D341Med (cell line): ENCODE measurements at regions not wholly inside any gene's neighbourhood (a gene's known extent, or its start where the extent isn't known, plus 50 kb on each side); places are given as distances from the start of the nearest gene placed in this dataset.

Experiments
- DNase-seq: peaks from one replicate; pipeline ENCODE4 v3.0.0; 2012; ENCODE audit warnings: low spot score

DNA sequence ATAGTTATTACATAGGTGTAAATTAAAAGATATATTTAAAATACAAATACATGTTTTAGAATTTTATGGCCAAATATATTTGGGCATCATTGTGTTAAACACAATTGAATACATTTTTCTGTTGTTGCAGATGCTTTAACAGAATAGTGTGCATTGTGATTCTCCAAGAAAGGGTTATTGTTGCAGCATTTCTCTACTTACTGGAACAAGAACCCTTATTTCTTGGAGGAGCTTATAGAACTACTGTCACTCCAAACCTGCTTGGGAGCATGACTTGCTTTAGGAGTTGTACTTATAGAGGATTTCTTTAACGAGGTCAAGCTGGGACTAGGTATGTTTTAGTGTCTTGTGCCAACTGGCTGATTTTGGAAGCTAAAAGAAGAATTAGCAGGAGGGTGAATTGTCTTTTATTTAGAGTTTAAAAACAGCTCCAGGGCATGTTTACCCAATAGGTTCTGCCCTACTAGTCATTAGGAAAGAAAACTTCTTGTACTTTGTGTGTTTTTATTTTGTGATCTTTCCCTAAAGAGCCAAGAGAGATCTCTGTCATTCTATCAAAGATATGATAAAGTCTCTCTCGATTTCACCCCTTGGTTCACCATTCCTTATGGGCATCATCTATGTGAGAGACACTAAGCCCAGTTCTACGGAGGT is 279.8 kb upstream of the SALL1 start:
- no peak for DNase-seq

DNA sequence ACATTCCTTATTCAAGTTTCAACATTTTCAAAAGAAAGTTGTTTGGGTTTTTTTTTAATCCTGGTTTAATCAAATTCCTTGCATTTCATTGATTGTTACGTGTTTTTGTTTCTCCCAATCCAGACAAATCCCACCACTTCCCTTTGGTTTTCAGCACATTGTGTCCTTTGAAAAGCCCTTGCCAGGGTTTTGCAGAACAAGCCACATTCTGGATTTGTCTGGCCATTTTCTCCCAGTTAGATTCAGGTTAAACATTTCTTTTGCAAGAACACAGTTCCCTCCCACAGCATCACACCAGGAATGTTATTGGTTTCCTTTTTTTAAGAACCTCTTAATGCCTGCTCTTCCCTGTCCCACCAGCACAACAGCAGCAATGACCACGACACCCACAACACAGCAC is 278.0 kb upstream of the SALL1 start:
- DNase-seq = no peak

DNA sequence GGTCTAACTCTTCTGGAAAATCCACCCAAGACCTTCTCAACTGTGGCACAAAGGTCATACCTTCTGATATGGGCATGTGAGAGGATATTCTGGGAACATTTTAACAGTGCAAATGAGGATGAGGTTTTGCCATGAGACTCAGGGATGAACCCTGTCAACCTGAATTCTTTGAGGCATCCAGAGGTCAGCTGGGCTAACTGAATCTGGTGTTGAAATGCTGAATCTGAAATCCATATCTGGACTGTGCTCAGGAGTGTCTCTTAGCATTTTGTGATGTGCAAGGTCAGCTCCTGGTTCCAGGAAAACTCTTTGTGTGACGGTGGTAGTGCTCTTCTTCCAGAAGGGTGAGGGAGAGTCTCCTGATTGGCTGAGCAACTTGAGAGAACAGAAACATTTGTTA is 276.0 kb upstream of the SALL1 start:
- DNase-seq = no peak

DNA sequence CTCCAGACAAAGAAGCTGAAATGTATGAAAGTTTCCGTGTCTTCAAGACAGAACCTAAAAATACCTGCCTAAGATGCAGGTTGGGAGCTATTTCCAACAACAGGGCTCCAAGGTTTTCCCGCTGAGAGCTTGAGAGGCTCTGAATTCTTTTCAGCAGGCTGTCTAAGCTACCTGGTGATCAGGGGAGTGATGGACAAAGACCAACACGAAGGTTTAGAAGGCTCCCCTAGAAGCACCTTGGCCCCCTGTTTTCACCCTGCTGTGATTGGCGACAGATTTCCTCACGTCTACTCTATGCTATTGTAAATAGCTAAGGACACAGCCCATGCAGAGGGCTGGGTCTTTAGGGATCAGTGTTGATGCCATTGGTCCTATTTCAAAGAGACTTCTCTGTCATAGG is 275.2 kb upstream of the SALL1 start:
- DNase-seq = no peak

DNA sequence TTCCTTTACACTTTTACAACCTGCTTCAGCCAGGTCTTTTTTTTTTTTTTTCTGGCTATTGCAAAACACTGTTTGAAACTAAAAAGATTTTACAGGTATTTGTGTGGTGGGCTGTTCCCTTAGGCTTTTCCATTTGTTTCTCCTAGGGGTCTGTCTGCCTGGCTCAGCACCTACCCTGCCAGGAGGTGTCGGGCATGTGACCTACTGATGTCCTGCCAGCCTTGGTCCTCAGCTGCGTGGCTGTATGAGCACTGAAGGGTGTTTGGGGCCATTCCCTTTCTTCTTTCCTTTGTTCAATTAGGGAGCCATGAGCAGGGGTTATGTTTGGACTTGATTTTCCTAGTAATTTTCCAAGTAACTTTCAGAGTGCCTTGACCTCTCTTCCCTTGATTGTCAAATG is 269.2 kb upstream of the SALL1 start:
- no peak for DNase-seq

DNA sequence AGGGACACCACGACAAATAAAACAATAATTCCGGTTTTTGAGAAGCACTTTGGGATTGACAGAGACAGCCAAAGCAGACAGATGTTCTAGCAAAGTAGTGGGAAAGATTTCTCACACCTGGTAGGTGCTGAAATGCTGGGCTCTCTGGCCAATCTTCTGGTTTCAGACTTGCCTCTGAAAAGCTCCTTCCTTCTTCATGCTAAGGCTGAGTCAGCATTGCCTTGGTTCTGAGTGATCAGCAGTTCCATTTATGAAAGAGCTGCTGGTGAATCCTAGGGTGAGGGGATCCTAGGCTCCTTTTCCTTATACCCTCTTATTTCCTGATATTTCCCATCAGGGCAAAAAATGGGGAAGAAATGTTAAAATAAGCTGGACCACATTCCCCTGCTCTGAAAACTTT is 268.7 kb upstream of the SALL1 start:
- DNase-seq = no peak

DNA sequence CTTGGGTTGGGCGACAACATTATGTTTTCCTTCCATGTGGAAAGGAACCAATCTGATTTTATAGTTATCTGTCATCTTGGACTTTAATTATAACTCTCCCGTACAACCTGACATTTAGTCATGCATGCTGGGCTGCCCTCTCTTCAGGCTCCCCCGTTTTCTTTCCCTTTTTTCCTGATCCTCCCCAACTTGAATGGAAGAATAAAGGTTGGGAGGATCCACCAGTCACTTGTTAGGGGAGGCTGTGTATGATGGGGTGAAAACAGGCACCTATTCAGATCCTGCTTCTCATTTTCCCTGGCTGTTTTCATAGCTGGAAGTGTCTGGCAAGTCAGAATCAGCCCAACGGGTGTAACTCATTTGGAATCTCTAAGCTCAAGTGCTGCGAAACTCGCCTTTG is 267.2 kb upstream of the SALL1 start:
- DNase-seq = no peak

DNA sequence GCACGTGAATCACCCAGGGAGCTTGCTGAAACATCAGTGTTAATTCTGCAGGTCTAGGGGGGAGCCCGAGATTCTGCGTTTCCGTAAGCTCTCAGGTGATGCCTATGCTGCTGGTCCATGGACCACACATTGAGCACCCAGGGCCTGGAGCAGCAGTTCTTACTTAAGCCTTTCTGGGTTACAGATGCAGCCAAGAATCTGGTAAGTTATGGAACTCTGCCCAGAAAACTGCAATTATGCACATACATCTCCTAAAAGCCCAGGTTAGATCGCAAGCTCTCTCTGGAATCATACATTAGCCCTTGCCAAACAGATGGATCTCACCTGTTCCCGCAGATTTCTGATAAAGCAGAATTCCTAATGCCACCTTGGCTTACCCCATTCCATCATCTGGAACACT is 265.9 kb upstream of the SALL1 start:
- DNase-seq = no peak

DNA sequence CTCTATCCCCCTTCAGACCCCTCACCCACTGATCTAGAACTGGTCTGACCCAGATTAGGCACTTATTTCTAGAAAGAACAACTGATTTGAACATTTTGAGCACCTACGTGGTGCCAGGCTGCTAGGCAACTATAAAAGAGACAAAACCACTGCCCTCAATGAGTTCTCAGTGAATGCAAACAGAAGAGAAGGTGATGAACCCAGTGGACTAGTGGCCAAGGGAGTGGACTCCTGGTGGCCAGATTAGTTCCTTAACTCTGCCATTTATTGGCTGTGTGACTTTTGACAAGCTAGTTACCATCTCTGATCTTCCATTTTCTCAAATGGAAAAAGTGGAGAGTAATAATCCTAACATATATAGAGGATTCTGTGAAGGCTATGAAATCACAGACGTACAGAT is 259.1 kb upstream of the SALL1 start:
- DNase-seq = no peak

DNA sequence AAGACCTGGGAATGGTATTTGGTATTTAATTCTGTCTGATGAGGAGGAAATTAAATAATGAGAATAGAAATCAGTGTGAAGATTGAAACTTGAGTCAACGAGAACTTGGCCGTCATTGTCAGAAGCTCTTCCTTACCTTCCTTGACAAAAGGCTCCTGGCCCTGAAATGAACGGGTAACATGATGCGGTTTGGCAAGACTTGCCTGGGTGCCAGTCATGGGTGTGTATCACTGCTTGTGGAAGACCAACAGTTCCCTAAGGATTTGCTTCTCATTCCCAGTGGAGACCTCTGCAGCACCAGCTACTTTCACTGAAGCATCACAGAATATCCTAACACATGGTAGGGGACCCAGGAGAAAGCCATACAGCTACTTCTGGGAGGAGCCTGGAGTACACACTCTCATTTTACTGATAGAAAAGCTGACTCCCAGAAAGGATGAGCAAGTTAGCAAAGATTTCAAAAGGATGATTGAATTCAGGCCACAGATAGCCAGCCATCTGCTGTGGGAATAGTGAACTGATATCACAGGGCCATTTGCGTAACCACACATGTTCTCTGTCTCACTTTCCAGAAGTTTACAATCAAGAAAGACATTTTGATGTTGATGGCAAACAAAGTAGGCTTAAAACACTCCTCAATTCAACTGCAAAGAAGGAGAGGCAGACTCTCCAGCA is 258.1 kb upstream of the SALL1 start:
- DNase-seq = no peak

DNA sequence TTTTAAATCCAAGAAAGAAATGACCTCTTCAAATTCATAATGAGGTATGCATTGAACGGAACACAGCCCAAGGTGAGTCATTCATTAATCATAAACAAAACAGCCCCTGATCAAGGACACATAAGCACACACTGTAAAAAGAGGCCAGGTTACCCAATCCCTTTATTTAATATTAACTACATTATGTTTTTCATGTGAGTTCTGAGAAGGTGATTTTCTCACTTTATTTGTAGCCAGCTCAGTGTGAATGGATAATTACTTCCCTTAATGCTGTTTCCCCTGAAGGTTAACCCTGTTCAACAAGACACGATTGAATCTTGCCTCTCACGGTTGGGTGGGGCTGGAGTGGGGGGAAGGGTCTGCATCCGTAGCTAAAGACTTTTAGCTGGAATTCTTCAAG is 257.3 kb upstream of the SALL1 start:
- no peak for DNase-seq

DNA sequence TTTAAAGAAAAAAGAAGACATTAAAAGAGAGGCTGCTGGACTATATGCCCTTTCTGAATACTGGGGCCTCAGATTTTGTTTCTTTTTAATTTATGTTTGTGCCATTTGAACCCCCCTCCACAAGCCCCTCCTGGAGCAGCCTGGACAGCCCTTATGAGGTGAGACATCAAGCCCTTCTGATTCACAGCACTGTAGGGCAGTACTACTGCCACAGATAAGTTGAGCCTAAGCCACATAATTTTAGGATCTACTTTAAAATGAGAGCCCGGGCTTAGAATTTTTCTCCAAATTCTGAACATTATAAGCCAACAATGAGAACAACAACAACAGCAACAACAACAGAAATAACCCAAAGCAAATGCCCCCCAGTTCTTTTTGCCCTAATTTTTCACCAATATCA is 256.9 kb upstream of the SALL1 start:
- DNase-seq = no peak

DNA sequence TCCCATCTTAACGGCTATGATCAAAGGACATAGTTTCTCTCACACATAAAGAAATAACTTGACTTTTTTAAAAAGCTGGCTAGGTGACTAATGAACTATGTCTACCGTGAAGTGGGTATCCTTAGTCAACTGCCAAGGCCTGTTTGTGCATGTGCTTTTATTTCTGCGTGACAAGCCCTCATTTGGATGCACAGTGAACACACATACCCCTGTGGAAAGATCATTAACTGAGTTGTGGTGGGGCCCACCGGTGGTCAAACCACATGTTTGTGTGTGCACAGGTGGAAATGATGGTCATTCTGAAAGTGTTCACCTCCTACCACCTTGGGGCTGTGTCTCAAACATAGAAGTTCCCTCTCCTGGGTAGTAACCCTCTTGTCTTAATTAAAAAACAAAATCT is 256.1 kb upstream of the SALL1 start:
- no peak for DNase-seq

DNA sequence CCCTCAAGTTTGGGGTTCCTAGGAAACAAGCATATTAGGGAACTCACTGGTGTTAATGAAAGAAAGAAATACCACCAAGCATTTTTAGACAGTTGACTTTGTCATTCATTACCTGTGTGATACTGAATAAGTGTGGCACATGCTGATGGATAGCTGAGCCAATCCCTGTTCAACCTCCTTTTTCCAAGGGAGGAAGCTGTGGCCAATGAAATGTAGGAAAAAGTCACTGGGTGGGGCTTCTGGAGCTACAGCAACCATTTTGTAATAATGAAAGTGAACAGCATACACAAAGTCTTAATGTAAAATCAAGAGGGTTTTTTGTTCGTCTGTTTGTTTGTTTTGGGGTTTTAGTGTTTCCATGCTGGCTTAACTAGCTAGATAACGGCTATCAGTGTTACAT is 254.3 kb upstream of the SALL1 start:
- DNase-seq = no peak

DNA sequence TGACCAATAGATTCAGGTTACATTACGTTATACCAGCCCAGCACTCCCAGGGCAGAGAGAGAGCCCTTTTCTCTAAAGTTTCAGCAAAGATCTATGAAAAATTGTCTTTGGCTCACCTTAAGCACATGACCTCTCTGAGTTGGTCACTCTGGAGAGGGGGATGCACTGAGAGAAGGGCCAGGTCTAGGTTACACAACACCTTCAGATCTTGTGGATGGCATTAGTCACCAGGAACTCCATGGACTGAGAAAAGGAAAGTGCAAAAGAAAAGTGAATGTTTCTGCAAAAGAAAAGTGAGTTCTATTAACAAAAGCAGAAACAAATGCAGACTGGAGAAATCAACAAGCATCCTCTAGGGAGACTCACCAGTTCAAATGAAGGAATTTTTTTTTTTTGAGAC is 253.3 kb upstream of the SALL1 start:
- DNase-seq = no peak

DNA sequence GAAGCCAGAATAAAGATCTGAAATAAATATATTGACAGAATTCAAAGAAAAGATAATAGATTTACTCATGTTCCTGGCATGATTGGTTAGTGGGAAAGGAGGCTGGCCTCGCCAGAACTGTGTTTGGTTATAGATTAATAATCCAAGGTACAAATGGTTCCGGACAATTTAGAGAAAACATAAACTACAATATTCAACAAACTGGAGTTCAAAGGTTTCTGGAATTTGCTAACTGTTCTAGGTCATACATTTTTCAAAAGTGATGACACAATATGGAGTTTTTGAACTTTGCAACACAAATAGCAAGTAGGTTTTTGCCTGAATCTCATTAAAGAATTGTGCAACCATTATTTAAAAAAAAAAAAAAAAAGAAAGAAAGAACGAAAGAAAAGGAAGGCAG is 251.7 kb upstream of the SALL1 start:
- no peak for DNase-seq

DNA sequence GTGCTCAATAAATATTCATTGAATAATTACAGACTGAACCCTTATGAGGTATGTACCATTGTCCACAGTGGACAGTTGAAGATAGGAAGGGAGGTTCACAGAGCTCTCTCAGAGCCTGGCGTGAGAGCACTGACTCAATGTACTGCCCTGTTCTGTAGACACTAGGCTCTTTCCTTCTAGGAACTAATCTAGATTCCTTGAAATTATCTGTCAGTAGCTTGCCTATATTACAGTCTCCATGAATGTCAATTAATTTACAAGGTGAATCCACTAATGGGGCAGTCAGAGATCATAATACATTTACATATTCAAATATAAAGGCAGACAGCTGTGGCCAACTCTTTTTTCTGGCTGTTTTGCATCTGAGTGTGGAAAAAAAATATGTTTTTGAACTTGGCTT is 251.2 kb upstream of the SALL1 start:
- DNase-seq = no peak

DNA sequence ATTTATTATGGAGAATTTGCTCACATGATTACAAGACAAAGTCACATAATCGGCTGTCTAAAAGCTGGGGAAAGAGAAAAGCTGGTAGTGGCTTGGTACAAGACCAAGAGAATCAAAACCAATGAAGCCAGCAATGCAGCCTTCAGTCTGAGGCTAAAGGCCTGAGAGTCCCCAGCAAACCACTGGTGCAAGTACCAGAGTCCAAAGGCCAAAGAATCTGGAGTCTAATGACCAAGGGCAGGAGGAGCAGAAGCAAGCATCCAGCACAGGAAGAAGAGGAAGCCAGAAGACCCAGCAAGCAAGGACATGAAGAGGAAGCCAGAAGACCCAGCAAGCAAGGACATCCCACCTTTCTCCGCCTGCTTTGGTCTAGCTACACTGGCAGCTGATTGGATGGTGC is 250.6 kb upstream of the SALL1 start:
- no peak for DNase-seq

DNA sequence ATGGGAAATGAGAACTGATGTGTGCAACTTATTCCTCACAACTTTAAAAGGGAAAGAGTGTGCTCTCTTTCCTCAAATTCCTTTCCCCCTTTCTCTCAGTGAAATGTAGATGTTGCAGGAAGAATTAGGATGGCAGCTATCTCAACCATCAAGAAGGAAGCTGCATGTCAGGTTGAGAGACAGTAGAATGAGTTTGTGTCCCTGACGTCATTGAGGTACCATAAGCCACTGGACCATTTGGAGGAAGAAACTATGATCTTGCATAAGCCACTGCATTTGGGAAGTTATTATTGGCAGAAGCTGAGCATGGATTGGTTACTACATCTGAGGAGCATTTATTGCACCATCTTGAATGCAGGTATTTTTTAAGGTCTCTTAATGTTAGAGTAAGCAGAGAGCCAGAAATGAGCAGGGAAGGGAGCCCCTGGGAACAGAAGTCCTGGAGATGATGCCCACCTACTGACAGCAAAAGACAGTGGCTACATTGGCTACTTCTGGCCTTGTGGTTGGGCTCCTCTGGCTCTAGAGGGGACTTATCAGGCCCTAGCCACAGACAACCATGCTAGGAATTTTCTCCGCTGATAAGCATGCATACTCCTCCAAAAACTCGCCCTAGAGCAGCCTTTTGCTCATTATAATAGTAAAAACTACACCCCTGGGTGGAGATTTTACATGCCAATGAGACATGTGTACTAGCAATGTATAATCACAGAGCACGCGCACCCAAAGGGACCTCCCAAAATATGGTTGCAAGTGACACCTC is 249.0 kb upstream of the SALL1 start:
- DNase-seq = no peak

DNA sequence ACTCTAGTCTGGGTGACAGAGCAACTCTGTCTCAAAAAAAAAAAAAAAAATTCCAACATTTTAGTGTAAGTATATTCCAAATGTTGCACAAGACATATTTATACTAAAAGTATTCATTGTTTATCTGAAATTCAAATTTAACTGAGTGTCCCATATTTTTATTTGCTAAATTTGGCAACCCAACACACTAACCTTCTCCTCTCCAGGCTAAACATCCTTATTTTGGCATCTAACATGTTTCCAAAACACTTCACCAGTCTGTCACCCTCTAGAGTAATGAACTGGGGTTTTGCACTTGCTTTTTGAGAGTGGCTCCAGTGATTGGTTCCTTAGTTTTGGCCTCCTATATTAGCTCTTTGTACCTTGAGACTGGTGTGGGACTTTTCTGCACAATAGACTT is 243.4 kb upstream of the SALL1 start:
- DNase-seq = no peak

DNA sequence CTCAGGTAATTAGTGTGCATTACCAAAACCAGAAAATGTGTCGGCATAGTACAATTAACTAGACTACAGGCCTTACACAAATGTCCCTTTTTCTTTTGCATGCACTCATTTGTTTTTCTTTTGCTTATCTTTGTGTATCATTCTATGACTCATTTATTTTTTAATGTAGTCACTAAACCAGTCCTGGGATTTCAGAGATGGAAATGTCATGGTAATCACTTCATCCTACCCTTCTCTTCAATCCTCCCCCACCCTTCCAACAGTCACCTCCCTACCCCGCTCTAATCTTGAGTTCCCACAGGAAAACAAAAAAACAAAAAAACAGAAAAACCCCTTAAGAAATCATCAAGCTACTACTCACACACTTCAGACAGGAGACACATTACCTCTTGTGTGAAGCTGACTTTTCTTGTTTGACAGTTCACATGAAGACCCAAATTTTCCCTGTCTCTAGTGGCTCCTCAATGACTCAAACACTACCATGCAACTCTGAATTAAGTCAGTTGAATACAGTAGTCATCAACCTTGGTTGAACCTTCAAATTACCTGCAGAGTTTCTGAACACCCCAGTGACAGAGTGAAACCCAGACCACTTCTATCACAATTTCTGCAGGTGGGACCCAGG is 242.4 kb upstream of the SALL1 start:
- DNase-seq = no peak

DNA sequence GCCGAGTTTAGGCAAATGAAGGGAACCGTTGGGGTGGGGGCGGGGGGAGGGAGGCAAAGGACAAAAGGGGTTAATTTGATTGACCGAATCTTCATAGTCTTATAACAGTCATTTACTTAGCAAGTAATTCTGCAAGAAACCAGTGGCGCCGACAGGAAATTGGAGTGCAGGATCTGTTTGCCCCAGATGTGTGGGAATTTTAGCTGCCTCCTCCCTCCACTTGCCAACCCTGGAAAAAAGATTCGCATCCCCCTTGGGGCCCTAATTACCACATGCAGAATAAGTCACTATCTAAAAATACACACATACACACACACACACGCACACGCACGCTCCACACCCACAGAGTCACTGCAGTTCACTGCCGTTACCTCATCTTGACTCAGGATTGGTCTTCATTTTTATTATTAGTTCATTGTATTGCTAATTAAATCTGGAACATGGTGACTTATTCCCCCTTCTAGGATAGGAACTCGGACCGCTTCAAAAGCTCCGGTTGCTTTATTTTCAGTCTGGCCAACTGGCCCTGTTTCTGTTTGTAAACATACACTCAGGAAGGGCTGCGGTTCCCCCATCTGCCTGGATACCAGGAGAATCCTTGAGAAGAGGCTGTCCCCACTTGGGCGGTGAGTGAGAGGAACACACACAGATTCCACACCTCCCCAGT is 241.6 kb upstream of the SALL1 start:
- no peak for DNase-seq
